Glomerular endothelial cell (primary cell): ENCODE measurements at regions not wholly inside any gene's neighbourhood (a gene's known extent, or its start where the extent isn't known, plus 50 kb on each side); places are given as distances from the start of the nearest gene placed in this dataset.
"Not testable (repeated sequence)": the region's sequence is repeated elsewhere in the genome, so short reads cannot be mapped to it uniquely, and the experiment has no call there.

Experiments used
- DNase-seq: peaks from one replicate; pipeline ENCODE4 v3.0.0-alpha.2; 2011; ENCODE audit warnings: low read depth, low spot score; ENCODE audit errors: extremely low read depth

- DNase-seq = no peak
Measured at GRCh38 chr11:96878299-96879051, 488.7 kb downstream of the JRKL start.

GRCh38 chr11:96882622-96883021 is 492.8 kb downstream of the JRKL start:
- not testable (repeated sequence) for DNase-seq

DNA sequence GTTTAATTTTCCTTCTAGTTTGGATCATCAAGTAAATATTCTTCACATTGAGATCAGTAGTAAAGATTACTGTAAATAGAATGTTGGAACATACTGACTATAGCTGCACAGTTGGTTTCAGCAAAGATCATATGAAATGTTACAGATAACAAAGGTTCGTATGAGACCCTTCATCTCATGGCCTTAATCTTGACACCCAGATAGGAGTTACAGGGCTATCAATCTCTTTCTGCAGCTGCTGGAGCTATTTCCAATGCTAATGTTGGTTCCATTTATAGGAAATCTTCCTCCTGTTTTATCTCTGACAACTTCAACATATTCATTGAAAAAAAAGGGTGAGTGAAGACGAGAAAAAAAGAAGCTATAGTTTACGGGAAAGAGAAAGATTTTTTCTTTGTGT is 495.6 kb downstream of the JRKL start:
- DNase-seq = no peak

DNA sequence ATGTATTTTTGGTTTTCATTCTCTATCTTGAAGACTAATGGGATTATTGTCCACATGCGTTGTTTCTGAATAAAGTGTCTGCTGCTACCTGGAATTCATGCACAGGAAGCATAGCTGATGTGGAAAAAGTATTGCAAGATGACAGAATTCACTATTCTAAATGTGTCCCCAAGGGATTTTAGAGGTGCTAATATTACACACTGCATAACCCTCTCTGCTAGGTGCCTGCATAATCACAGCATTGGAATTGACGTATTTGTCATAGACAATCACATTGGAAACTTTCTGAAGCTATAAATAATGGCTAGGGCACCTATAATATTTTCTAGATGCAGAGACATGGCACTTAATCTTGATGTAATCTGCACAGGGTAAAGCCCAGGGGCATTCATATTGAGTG is 496.1 kb downstream of the JRKL start:
- DNase-seq = no peak

DNA sequence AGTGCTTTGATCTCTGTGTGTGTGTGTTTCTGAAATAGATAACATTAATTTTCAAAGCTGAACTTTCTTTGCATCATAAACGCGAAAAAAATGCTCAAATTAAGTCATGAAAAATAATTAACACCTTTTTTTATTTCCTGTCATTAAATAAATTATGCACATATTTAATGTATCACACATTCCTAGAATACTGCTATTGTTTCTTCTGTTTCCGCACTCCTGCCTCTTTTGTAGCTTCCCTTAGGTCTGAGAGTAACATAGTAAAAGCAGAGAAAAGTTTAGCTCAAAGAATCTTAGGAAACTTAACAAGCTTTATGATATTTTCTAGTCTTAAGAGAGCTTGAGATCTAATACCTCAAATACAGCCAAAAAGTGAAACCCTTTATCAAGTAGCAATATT is 504.2 kb downstream of the JRKL start:
- no peak for DNase-seq

GRCh38 chr11:96894587-96894986 is 504.8 kb downstream of the JRKL start:
- DNase-seq = no peak

GRCh38 chr11:96899971-96900370 is 510.2 kb downstream of the JRKL start:
- no peak for DNase-seq

DNA sequence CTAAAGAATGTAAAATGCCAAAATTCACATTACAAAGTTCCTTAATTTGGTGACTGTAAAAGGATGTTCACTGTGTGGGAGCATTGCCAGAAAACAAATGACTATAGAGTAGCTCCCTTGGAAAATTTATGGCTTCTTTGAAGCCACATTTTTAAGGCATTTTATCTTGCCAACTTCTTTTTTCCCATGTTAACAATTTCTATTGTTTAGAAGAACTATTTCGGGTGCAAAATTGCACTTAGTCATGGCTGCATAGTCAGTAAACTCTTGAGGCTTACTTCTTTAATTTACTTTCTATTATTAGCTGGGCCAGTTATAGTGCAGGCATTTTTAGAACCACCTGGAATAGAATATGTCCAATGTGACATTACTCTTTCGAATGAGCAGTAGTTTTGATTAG is 515.3 kb downstream of the JRKL start:
- DNase-seq = no peak

- no peak for DNase-seq
Measured at GRCh38 chr11:96905663-96906062, 515.9 kb downstream of the JRKL start.

DNA sequence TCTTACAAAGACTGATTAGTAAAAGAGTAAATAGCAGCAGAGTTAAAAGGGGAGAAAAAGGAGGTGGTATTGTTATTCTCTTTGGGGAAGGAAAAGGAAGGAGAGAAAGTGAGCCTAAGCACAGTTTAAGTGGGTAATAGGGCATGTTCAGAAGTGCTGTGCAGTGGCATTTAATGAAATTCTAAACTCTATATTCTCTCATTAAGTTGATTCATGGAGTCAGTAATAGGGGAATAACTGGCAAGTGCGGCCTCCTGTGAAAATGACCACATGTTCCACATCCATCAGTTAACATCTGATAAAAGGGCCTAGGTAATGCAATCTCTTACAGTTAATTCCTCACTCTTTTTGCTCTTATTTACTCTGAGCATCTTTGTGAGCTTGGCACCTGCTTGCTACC is 516.7 kb downstream of the JRKL start:
- no peak for DNase-seq

GRCh38 chr11:96925862-96926261 is 536.0 kb downstream of the JRKL start:
- DNase-seq = no peak

GRCh38 chr11:96940227-96940626 is 550.4 kb downstream of the JRKL start:
- no peak for DNase-seq

DNA sequence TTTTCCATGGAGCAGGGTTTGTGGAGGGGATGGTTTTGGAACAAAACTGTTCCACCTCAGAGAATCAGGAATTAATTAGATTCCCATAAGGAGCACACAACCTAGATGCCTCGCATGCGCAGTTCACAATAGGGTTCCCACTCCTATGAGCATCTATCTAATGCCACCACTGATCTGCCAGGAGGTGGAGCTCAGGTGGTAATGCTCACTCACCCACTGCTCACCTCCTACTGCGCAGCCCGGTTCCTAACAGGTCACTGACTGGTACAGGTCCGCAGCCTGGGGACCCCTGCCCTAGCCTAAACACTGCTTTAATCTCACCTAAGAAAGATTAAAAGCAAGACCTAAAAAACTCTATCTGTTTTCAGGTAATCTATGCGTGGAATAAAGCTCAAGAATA is 553.0 kb downstream of the JRKL start:
- DNase-seq = no peak

DNA sequence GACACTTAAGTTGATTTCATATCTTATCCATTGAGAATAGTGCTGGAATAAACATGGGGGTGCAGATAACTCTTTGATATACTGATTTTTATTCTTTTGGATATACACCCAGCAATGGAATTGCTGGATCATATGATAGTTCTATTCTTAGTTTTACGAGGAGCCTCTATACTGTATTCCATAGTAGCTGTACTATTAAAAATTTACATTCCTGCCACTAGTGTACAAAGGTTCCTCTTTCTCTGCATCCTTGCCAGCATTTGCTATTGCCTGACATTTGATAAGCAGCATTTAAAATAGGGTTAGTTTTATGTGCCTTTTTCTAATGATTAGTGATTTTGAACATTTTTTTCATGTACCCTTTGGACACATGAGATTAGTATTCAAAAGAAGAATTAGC is 554.2 kb downstream of the JRKL start:
- no peak for DNase-seq

- DNase-seq = no peak
Measured at GRCh38 chr11:96948066-96948465, 558.3 kb downstream of the JRKL start.

- no peak for DNase-seq
Measured at GRCh38 chr11:96949464-96949863, 559.7 kb downstream of the JRKL start.

- no peak for DNase-seq
Measured at GRCh38 chr11:96954587-96955242, 564.9 kb downstream of the JRKL start.

GRCh38 chr11:96960476-96960875 is 570.7 kb downstream of the JRKL start:
- DNase-seq = no peak

- no peak for DNase-seq
Measured at GRCh38 chr11:96960926-96961325, 571.1 kb downstream of the JRKL start.

- no peak for DNase-seq
Measured at GRCh38 chr11:96961931-96962330, 572.1 kb downstream of the JRKL start.

GRCh38 chr11:96963375-96963774 is 573.6 kb downstream of the JRKL start:
- DNase-seq = no peak

DNA sequence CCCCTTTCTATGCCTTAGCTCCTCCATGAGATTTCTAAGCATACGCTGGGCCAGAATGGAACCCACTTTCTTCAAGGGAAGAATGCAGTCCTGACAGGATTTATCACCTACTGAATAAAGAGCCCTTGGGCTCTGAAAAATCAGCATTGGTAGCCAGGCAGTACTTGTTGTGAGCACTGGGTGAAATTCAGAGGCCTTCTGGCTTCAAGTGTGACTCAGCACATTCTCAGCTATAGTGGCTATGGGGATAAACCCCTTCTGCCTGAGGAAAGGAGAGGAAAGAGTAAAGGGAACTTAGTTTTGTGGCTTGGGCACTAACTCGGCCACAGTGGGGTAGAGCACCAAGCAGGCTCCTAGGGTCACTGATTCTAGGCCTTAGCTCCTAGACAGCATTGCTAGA is 574.8 kb downstream of the JRKL start:
- no peak for DNase-seq

GRCh38 chr11:96967616-96968015 is 577.8 kb downstream of the JRKL start:
- no peak for DNase-seq
